GM19372 (cell line): ENCODE measurements at regions not wholly inside any gene's neighbourhood (a gene's known extent, or its start where the extent isn't known, plus 50 kb on each side); places are given as distances from the start of the nearest gene placed in this dataset.
"Not testable (repeated sequence)": the region's sequence is repeated elsewhere in the genome, so short reads cannot be mapped to it uniquely, and the experiment has no call there.

Source experiments
- ATAC-seq: cut with Tn5 transposase; IDR thresholded peaks from one replicate; pipeline ENCODE4 v1.9.1; 2021; ENCODE audit warnings: mild to moderate bottlenecking, low read depth, moderate library complexity; ENCODE audit not compliant: unreplicated experiment

- ATAC-seq: no peak
These were observed 135.0 kb downstream of the DIRAS2 start for GRCh38 chr9:90507621-90508020.

DNA sequence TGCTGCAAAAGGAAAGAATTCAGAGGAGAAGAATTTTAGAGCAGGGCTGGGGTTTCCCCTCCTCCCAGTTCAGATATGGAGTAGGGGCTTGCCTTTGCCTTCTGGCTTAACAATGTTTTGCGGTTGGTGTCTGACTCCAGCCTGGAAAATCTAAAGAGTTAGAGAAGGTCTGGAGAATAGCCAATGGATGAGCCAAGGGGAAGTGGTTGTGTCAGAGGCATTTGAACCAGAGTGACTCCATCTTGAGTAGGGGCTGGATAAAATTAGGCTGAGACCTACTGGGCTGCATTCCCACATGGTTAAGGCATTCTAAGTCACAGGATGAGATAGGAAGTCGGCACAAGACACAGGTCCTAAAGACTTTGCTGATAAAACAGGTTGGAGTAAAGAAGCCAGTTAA is 133.7 kb downstream of the DIRAS2 start:
- no peak for ATAC-seq

- ATAC-seq: no peak
These were observed 130.9 kb downstream of the DIRAS2 start for GRCh38 chr9:90511711-90512110.

DNA sequence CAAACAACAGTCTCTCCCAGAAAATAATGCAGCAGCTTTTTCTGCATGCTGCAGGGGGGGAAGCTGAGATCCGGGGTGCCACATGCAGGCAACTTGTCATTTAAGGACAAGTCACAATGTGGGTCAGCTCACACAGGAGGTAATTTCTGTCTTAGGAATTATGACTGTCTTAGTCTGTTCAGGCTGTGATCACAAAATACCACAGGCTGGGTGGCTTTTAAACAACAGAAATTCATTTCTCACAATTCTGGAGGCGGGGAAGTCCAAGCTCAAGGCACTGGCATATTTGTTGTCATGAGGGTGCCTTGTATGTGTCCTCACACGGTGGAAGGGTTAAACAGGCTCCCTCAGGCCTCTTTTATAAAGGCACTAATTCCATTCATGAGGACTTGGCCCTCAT is 127.7 kb downstream of the DIRAS2 start:
- no peak for ATAC-seq

- ATAC-seq: no peak
These were observed 127.1 kb downstream of the DIRAS2 start for GRCh38 chr9:90515510-90515909.

- ATAC-seq: no peak
These were observed 125.5 kb downstream of the DIRAS2 start for GRCh38 chr9:90517103-90517502.

- no peak for ATAC-seq
These were observed 120.6 kb downstream of the DIRAS2 start for GRCh38 chr9:90521811-90522570.

- ATAC-seq: no peak
These were observed 118.7 kb downstream of the DIRAS2 start for GRCh38 chr9:90523958-90524357.

- no peak for ATAC-seq
These were observed 116.2 kb downstream of the DIRAS2 start for GRCh38 chr9:90526386-90526785.

DNA sequence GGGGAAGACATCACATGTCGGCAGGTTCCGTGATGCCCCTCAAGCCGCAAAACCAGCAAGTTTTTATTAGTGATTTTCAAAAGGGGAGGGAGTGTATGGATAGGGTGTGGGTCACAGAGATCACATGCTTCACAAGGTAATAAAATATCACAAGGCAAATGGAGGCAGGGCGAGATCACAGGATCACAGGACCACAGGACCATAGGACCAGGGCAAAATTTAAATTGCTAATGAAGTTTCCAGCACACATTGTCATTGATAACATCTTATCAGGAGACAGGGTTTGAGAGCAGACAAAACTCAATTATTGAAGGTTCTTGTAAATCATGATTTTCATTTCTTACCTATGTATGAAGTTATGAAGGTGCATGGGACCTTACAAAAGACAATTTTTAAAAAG is 106.5 kb downstream of the DIRAS2 start:
- ATAC-seq: not testable (repeated sequence)

DNA sequence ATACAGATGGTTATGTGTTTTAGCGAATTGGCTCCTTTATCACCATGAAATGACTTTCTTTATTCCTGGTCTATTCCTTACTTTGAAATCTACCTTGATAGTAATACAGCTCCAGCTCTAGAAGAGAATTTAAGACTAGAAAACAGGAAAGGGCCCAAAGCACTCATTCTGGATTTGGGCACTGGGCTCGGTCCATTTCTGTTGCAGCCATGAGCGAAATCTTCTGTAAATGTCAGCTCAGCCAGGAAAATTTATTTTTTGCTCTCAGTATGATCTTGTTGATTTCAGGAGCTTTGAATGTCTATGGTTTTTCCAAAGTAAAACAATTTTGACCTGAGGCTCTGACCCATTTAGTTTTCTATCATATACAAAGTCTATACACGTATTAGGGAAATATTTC is 104.1 kb downstream of the DIRAS2 start:
- no peak for ATAC-seq

- ATAC-seq: no peak
These were observed 103.3 kb downstream of the DIRAS2 start for GRCh38 chr9:90539286-90539685.

GRCh38 chr9:90540734-90541133 is 101.9 kb downstream of the DIRAS2 start:
- ATAC-seq: no peak

DNA sequence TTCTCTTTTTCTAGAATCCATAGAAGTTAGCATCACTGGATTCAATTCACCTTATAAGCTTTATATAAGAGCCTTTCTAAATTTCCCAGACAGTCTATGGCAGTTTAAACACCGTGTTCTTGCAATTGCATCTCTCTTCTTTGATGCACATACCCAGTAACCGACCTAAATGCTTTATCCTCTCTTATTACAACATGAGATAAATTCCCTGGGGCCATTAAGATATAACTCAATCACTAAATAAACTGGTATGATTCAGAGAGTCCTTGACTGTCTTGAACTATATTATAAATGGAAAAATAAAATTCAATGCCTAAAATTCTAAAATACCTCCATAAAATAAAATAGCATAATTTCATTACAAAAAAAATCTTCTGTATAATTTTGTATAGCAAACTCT is 98.1 kb downstream of the DIRAS2 start:
- ATAC-seq: no peak

GRCh38 chr9:90546200-90546599 is 96.4 kb downstream of the DIRAS2 start:
- ATAC-seq: no peak

GRCh38 chr9:90547896-90548295 is 94.7 kb downstream of the DIRAS2 start:
- no peak for ATAC-seq

DNA sequence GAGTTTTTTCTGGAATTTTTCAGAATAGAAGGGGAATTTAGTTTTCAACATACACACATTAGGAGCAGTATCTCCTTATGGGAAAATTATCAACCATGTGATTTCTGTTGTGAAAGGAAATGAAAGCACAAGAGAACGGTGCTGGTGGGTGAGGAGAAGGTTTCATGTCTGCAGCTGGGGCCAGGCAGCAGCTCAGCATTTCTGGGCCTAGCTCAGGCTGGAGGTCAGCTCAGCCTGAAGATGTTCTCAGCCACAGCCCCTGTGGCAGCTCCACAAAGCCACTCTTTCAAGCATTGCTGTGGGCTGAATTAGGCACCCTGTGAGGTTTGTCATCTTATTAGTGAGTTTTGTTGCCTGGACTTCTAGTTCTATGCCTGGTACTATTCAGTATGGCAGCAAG is 90.3 kb downstream of the DIRAS2 start:
- peak; percentile 71 for ATAC-seq

- no peak for ATAC-seq
These were observed 87.1 kb downstream of the DIRAS2 start for GRCh38 chr9:90555351-90556057.

DNA sequence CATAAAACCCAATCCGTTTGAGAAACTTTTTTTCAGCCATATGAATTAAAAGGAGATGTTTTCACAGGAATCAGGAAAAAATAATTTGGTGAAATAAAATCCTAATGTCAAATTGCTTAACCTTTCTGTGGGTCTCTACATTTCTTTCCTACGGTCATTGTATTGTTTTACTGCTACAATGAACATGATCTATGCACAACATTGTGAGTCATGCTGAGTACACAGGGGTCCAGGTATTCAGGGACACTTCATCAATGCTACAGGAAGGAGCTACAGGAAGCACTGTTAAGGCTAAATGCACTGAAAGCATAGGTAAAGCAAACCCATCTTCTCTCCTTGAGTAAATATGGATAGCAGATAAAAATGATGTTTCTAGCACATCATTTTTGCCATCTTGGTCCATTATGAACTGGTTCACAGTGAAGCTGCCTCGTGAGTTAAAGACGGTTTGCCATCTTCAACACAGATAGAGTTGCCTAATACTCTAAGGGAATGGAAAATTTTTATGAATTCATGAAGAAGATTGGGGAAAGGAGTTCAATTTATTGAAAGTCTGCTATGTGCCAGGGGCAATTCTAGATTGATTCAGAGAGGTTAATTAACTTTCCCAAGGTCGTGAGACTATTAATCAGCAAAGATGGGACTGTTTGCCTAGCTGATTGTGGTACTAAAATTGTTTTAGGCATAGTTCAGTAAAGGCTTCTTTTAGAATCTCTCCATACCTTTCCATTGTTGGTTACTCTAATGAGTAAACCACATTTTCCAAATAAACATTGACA is 85.5 kb downstream of the DIRAS2 start:
- no peak for ATAC-seq

DNA sequence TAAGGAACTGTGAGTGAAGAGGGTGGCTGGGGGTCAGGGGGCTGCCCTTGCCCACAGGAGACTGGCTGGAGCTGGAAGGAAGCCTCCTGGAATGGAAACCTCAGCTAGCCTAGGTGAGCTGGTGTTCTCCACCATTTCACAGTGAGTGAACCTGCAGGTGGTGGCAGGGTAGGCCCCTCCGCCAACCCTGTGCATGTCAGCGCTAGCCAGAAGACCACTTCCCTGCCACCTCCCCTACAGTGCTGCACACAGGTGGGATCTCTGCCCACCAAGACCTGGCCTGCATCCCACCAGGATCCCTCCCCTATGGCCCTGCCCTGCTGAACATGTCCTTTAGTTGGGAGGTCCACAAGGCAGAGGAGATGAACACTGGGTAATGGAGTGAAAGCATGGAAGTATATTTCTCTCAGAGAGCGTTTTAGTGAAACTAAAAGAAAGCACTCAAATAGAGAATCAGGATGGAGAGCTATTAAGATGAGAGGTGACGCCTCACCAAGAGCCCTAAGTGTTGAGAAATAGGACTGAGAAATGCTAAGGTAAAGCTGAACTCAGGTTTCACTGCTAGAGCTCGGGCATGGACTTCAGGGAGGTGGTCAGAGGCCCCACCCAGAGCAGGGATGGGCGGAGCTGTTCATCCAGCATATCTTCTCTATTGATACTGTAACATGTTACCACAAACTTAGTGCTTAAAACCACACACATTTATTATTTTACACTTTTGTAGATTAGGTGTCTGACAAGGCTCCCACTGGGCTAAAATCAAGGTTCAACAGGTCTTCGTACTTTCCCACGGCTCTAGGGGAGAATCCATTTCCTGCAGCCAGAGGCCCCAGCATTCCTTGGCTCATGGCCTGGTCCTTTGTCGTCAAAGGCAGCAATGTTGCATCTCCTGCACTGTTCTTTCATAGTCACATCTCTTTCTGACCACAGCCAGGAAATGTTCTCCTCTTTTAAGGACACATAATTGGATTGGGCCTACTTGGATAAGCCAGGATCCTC is 83.2 kb downstream of the DIRAS2 start:
- ATAC-seq: no peak
